ENCODE measurements at regions not wholly inside any gene's neighbourhood (a gene's known extent, or its start where the extent isn't known, plus 50 kb on each side); places are given as distances from the start of the nearest gene placed in this dataset.

- TF ChIP-seq, protein P1, sequence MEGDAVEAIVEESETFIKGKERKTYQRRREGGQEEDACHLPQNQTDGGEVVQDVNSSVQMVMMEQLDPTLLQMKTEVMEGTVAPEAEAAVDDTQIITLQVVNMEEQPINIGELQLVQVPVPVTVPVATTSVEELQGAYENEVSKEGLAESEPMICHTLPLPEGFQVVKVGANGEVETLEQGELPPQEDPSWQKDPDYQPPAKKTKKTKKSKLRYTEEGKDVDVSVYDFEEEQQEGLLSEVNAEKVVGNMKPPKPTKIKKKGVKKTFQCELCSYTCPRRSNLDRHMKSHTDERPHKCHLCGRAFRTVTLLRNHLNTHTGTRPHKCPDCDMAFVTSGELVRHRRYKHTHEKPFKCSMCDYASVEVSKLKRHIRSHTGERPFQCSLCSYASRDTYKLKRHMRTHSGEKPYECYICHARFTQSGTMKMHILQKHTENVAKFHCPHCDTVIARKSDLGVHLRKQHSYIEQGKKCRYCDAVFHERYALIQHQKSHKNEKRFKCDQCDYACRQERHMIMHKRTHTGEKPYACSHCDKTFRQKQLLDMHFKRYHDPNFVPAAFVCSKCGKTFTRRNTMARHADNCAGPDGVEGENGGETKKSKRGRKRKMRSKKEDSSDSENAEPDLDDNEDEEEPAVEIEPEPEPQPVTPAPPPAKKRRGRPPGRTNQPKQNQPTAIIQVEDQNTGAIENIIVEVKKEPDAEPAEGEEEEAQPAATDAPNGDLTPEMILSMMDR (optimal IDR thresholded peaks at IDR 0.05 in 1 of 3, IDR thresholded peaks at IDR 0.05 in 1 of 3, conservative IDR thresholded peaks at IDR 0.05 in 1 of 3; ENCODE audit: extremely low read depth in 1 of 3, insufficient read depth in 2 of 3, low read length in 3 of 3), result no peak
- TF ChIP-seq EZH2 (IDR thresholded peaks at IDR 0.05; ENCODE audit: low read length), result no peak
Observed at GRCh38 chr2:49207204-49207603, 52.9 kb upstream of the FSHR start.
